ENCODE measurements at regions not wholly inside any gene's neighbourhood (a gene's known extent, or its start where the extent isn't known, plus 50 kb on each side); places are given as distances from the start of the nearest gene placed in this dataset.

- Mint-ChIP-seq H3K27me3 (ENCODE audit: low read depth in 2 of 2) (no peaks in the 10 kb centered on the region), H3K9me3 (peaks cover 7 to 19% of the 10 kb centered on the region in 2 donors), H3K36me3 (no peaks in the 10 kb centered on the region), H3K27ac (no peak overlapping the region), H3K4me1 (no peaks in the 10 kb centered on the region), H3K4me3 (no peak overlapping the region)
- no peak overlapping the region for H3K4me3 ChIP-seq (ENCODE audit: low read length)
- no peaks in the 10 kb centered on the region for H3K27me3 ChIP-seq (ENCODE audit: control insufficient read depth, insufficient read depth, low read length)
- no peak for TF ChIP-seq CTCF (IDR thresholded peaks at IDR 0.05)
- 100% methylated on average over 1 of the region's 1 CpG for WGBS (ENCODE audit: insufficient coverage)
- intact Hi-C loops (cut with micrococcal nuclease) = no loop called here
- ATAC-seq = no peak
- H3K27ac ChIP-seq (ENCODE audit: low read length) = no peak overlapping the region
- no peaks in the 10 kb centered on the region for H3K36me3 ChIP-seq (ENCODE audit: control insufficient read depth, insufficient read depth, low read length)
- DNase-seq = no peak
- H3K4me1 ChIP-seq (ENCODE audit: control insufficient read depth, insufficient read depth, low read length) = no peaks in the 10 kb centered on the region
- peaks cover 3% of the 10 kb centered on the region for H3K9me3 ChIP-seq (ENCODE audit: control insufficient read depth, insufficient read depth, low read length)
Observed at GRCh38 chr3:95449841-95450240, 1364.6 kb upstream of the EPHA6 start.

- no CpG with 5 or more reads among the region's 2 CpGs for WGBS (ENCODE audit: insufficient coverage)
Observed at GRCh38 chr3:95453242-95453641, 1361.2 kb upstream of the EPHA6 start.

DNA sequence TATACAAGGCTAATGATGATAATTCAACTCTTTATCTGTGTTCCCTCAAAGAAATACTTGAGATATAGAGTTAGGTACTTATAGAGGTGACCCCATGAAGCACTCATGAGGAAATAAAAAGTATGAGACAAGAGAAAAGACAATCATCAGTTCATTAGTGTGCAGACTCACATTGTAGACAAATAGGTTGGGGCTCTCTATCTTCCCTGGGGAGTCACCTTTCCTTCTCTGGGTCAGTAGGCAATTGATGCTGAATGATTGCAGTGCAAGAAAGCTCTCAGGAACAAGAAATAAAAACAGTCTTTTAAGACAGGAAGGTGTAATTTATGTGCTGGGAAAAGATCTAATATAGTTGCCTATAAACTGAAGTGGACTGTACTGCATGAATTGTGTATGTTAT, 1357.6 kb upstream of the EPHA6 start:
- no peak overlapping the region for H3K27ac Mint-ChIP-seq
- Histone ChIP-seq H3K4me3 (ENCODE audit: low read length) (no peak overlapping the region), H3K27me3 (ENCODE audit: control insufficient read depth, insufficient read depth, low read length) (no peaks in the 10 kb centered on the region), H3K36me3 (ENCODE audit: control insufficient read depth, insufficient read depth, low read length) (no peaks in the 10 kb centered on the region), H3K9me3 (ENCODE audit: control insufficient read depth, insufficient read depth, low read length) (no peaks in the 10 kb centered on the region), H3K4me1 (ENCODE audit: control insufficient read depth, insufficient read depth, low read length) (no peaks in the 10 kb centered on the region), H3K27ac (ENCODE audit: low read length) (no peak overlapping the region)
- no peaks in the 10 kb centered on the region for H3K36me3 Mint-ChIP-seq
- no peak overlapping the region for H3K4me3 Mint-ChIP-seq
- TF ChIP-seq CTCF (IDR thresholded peaks at IDR 0.05) = no peak
- DNase-seq = no peak
- intact Hi-C loops (cut with micrococcal nuclease) = no loop called here
- no peaks in the 10 kb centered on the region for H3K27me3 Mint-ChIP-seq (ENCODE audit: low read depth in 2 of 2)
- ATAC-seq = no peak
- no peaks in the 10 kb centered on the region for H3K4me1 Mint-ChIP-seq
- peaks cover 5 to 14% of the 10 kb centered on the region in 2 donors for H3K9me3 Mint-ChIP-seq

More at GRCh38 chr3:95453242-95453641, 1361.2 kb upstream of the EPHA6 start:
- no peak overlapping the region for H3K27ac ChIP-seq (ENCODE audit: low read length)
- intact Hi-C loops (cut with micrococcal nuclease) = no loop called here
- Mint-ChIP-seq H3K9me3 (peaks cover 2 to 15% of the 10 kb centered on the region in 2 donors), H3K36me3 (no peaks in the 10 kb centered on the region), H3K27me3 (ENCODE audit: low read depth in 2 of 2) (no peaks in the 10 kb centered on the region), H3K4me1 (no peaks in the 10 kb centered on the region), H3K27ac (no peak overlapping the region), H3K4me3 (no peak overlapping the region)
- H3K36me3 ChIP-seq (ENCODE audit: control insufficient read depth, insufficient read depth, low read length) = no peaks in the 10 kb centered on the region
- no peaks in the 10 kb centered on the region for H3K4me1 ChIP-seq (ENCODE audit: control insufficient read depth, insufficient read depth, low read length)
- ATAC-seq = no peak
- H3K4me3 ChIP-seq (ENCODE audit: low read length) = no peak overlapping the region
- no peak for TF ChIP-seq CTCF (IDR thresholded peaks at IDR 0.05)
- peaks cover 3% of the 10 kb centered on the region for H3K9me3 ChIP-seq (ENCODE audit: control insufficient read depth, insufficient read depth, low read length)
- no peak for DNase-seq
- no peaks in the 10 kb centered on the region for H3K27me3 ChIP-seq (ENCODE audit: control insufficient read depth, insufficient read depth, low read length)

GRCh38 chr3:95459706-95460105, 1354.7 kb upstream of the EPHA6 start:
- 79% methylated on average over 3 of the region's 3 CpGs for WGBS (ENCODE audit: insufficient coverage)
- no peaks in the 10 kb centered on the region for H3K36me3 ChIP-seq (ENCODE audit: control insufficient read depth, insufficient read depth, low read length)
- intact Hi-C loops (cut with micrococcal nuclease) = no loop called here
- H3K36me3 Mint-ChIP-seq = no peaks in the 10 kb centered on the region
- DNase-seq (no peak), ATAC-seq (no peak)
- no peaks in the 10 kb centered on the region for H3K4me1 Mint-ChIP-seq
- no peak overlapping the region for H3K27ac Mint-ChIP-seq
- H3K27me3 ChIP-seq (ENCODE audit: control insufficient read depth, insufficient read depth, low read length) = no peaks in the 10 kb centered on the region
- no peaks in the 10 kb centered on the region for H3K27me3 Mint-ChIP-seq (ENCODE audit: low read depth in 2 of 2)
- H3K9me3 Mint-ChIP-seq = peaks cover 7 to 22% of the 10 kb centered on the region in 2 donors
- H3K27ac ChIP-seq (ENCODE audit: low read length) = no peak overlapping the region
- no peak overlapping the region for H3K4me3 ChIP-seq (ENCODE audit: low read length)
- no peak for TF ChIP-seq CTCF (IDR thresholded peaks at IDR 0.05)
- no peaks in the 10 kb centered on the region for H3K4me1 ChIP-seq (ENCODE audit: control insufficient read depth, insufficient read depth, low read length)
- peaks cover 1% of the 10 kb centered on the region for H3K9me3 ChIP-seq (ENCODE audit: control insufficient read depth, insufficient read depth, low read length)
- no peak overlapping the region for H3K4me3 Mint-ChIP-seq

Data from natural killer cell (primary cell).